ENCODE measurements at regions not wholly inside any gene's neighbourhood (a gene's known extent, or its start where the extent isn't known, plus 50 kb on each side); places are given as distances from the start of the nearest gene placed in this dataset.

GRCh38 chr5:158288272-158288657, 429.3 kb upstream of the CLINT1 start:
- TF ChIP-seq, protein P1, sequence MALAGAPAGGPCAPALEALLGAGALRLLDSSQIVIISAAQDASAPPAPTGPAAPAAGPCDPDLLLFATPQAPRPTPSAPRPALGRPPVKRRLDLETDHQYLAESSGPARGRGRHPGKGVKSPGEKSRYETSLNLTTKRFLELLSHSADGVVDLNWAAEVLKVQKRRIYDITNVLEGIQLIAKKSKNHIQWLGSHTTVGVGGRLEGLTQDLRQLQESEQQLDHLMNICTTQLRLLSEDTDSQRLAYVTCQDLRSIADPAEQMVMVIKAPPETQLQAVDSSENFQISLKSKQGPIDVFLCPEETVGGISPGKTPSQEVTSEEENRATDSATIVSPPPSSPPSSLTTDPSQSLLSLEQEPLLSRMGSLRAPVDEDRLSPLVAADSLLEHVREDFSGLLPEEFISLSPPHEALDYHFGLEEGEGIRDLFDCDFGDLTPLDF (CRISPR knock-in tag; IDR thresholded peaks at IDR 0.05), result no peak
- TF ChIP-seq CTCF (IDR thresholded peaks at IDR 0.05) (no peak), KAT7 (CRISPR knock-in tag; IDR thresholded peaks at IDR 0.05; ENCODE audit: borderline replicate concordance) (no peak), ZNF396 (CRISPR knock-in tag; IDR thresholded peaks at IDR 0.05; ENCODE audit: borderline replicate concordance) (no peak), ZBTB43 (CRISPR knock-in tag; IDR thresholded peaks at IDR 0.05) (no peak), ZNF121 (CRISPR knock-in tag; IDR thresholded peaks at IDR 0.05) (no peak), MAX (CRISPR knock-in tag; IDR thresholded peaks at IDR 0.05) (no peak), CREM (CRISPR knock-in tag; IDR thresholded peaks at IDR 0.05) (no peak)
- TF ChIP-seq, protein P2, sequence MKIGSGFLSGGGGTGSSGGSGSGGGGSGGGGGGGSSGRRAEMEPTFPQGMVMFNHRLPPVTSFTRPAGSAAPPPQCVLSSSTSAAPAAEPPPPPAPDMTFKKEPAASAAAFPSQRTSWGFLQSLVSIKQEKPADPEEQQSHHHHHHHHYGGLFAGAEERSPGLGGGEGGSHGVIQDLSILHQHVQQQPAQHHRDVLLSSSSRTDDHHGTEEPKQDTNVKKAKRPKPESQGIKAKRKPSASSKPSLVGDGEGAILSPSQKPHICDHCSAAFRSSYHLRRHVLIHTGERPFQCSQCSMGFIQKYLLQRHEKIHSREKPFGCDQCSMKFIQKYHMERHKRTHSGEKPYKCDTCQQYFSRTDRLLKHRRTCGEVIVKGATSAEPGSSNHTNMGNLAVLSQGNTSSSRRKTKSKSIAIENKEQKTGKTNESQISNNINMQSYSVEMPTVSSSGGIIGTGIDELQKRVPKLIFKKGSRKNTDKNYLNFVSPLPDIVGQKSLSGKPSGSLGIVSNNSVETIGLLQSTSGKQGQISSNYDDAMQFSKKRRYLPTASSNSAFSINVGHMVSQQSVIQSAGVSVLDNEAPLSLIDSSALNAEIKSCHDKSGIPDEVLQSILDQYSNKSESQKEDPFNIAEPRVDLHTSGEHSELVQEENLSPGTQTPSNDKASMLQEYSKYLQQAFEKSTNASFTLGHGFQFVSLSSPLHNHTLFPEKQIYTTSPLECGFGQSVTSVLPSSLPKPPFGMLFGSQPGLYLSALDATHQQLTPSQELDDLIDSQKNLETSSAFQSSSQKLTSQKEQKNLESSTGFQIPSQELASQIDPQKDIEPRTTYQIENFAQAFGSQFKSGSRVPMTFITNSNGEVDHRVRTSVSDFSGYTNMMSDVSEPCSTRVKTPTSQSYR (CRISPR knock-in tag; IDR thresholded peaks at IDR 0.05), result no peak
- TF ChIP-seq, protein P3, sequence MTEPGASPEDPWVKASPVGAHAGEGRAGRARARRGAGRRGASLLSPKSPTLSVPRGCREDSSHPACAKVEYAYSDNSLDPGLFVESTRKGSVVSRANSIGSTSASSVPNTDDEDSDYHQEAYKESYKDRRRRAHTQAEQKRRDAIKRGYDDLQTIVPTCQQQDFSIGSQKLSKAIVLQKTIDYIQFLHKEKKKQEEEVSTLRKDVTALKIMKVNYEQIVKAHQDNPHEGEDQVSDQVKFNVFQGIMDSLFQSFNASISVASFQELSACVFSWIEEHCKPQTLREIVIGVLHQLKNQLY (CRISPR knock-in tag; IDR thresholded peaks at IDR 0.05), result no peak

All from WTC11 (cell line).